NB4 (cell line): ENCODE measurements at regions not wholly inside any gene's neighbourhood (a gene's known extent, or its start where the extent isn't known, plus 50 kb on each side); places are given as distances from the start of the nearest gene placed in this dataset.
"Not testable (repeated sequence)": the region's sequence is repeated elsewhere in the genome, so short reads cannot be mapped to it uniquely, and the experiment has no call there.

Experiments used
- DNase-seq: peaks from one replicate; pipeline ENCODE4 v3.0.0; 2010; ENCODE audit warnings: low read depth
- H3K4me3 ChIP-seq: one replicate; pipeline ENCODE4 v1.5.1; 2011; ENCODE audit warnings: mild to moderate bottlenecking, low read depth, low read length, moderate library complexity
- MYC ChIP-seq: IDR thresholded peaks from 2 replicates; pipeline ENCODE4 v1.6.1; 2011; ENCODE audit warnings: low read depth, low read length
- POLR2A ChIP-seq: IDR thresholded peaks from 2 replicates; pipeline ENCODE4 v1.6.1; 2011; ENCODE audit warnings: mild to moderate bottlenecking; ENCODE audit not compliant: insufficient read length; ENCODE audit errors: extremely low read depth
- TF ChIP-seq, protein P1 (sequence below): IDR thresholded peaks from one replicate; pipeline ENCODE4 v1.5.1; 2012; ENCODE audit warnings: low read depth, low read length
- TF ChIP-seq, protein P2 (sequence below): IDR thresholded peaks from 2 replicates; pipeline ENCODE4 v1.6.1; 2011; ENCODE audit warnings: low read depth, low read length

DNA sequence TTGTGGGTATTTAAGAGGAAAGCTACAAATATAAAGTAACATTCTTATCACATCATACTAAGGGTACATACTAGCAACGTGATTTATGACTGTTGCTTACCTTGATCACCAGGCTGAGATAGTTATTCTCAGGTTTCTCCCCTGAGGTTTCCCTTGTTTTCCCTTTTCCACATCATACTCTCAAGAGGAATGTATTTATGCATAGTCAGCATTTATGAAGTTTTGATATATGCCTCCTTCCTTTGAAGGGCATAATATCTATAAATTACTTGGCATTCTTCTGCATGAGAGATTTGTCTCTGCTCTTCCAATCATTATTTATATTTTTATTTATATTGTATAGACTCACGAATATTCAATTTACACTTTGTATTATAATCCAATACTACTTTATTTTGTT is 726.7 kb upstream of the ADGRB3 start:
- TF ChIP-seq, protein P1, sequence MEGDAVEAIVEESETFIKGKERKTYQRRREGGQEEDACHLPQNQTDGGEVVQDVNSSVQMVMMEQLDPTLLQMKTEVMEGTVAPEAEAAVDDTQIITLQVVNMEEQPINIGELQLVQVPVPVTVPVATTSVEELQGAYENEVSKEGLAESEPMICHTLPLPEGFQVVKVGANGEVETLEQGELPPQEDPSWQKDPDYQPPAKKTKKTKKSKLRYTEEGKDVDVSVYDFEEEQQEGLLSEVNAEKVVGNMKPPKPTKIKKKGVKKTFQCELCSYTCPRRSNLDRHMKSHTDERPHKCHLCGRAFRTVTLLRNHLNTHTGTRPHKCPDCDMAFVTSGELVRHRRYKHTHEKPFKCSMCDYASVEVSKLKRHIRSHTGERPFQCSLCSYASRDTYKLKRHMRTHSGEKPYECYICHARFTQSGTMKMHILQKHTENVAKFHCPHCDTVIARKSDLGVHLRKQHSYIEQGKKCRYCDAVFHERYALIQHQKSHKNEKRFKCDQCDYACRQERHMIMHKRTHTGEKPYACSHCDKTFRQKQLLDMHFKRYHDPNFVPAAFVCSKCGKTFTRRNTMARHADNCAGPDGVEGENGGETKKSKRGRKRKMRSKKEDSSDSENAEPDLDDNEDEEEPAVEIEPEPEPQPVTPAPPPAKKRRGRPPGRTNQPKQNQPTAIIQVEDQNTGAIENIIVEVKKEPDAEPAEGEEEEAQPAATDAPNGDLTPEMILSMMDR: no peak
- TF ChIP-seq MYC: no peak
- no peak for TF ChIP-seq POLR2A
- TF ChIP-seq, protein P2, sequence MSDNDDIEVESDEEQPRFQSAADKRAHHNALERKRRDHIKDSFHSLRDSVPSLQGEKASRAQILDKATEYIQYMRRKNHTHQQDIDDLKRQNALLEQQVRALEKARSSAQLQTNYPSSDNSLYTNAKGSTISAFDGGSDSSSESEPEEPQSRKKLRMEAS: no peak
- no peak overlapping the region for H3K4me3 ChIP-seq
- no peak for DNase-seq

DNA sequence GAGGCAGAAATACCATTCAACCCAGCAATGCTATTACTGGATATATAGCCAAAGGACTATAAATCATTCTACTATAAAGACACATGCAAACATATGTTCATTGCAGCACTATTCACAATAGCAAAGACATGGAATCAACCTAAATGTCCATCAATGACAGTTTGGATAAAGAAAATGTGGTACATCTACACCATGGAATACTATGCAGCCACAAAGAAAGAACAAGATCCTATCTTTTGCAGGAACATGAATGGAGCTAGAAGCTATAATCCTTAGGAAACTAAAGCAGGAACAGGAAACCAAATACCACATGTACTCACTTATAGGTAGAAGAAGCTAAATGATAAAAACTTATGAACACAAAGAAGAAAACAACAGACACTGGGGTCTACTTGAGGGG is 730.3 kb upstream of the ADGRB3 start:
- DNase-seq: not testable (repeated sequence)

DNA sequence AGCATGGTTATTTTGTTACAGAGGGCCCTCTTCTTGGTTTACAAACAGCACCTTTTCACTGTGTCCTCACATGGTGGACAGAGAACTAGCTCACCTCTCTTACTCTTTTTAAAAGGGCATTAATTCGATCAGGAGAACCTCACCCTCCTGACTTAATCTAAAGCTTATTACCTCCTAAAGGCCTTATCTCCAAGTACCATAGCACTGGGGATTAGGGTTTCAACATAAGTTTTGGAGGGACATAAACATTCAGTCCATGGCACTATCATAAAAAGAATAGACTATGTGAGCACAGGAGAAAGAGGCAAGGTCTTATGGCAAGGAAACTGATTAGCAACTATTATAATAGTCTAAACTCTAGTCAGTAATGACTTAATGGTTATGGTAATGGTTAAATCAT is 736.2 kb upstream of the ADGRB3 start:
- TF ChIP-seq, protein P2: no peak
- TF ChIP-seq MYC (no peak), POLR2A (no peak)
- TF ChIP-seq, protein P1: no peak
- no peak overlapping the region for H3K4me3 ChIP-seq
- no peak for DNase-seq

More for the DNA sequence above, 730.3 kb upstream of the ADGRB3 start:
- not testable (repeated sequence) for H3K4me3 ChIP-seq

DNA sequence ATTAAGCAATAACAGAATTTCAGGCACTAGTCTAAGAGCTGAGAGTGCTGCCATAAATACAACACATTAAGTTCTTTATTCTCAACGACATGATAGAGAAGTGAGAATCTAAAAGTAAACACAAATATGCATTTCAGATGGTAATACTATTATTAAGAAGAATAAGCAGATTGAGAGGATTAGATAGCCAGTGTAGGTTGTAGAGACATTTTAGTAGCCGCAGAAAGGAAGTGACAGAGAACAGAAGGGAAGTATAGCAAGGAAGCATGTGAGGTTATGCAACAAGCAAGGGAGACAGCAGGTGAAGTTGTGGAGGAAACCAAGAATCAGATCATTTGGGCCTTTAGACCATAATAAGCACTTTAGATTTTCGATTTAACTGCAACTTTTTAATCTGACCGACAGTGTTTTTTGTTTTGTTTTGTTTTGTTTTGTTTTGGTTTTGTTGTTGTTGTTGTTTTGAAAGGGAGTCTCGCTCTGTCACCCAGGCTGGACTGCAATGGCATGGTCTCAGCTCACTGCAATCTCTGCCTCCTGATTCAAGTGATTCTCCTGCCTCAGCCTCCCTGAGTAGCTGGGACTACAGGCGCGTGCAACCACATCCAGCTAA is 737.0 kb upstream of the ADGRB3 start:
- H3K4me3 ChIP-seq: no peak overlapping the region
- TF ChIP-seq, protein P2: no peak
- TF ChIP-seq, protein P1: no peak
- no peak for TF ChIP-seq POLR2A
- DNase-seq: peak; percentile 7

DNA sequence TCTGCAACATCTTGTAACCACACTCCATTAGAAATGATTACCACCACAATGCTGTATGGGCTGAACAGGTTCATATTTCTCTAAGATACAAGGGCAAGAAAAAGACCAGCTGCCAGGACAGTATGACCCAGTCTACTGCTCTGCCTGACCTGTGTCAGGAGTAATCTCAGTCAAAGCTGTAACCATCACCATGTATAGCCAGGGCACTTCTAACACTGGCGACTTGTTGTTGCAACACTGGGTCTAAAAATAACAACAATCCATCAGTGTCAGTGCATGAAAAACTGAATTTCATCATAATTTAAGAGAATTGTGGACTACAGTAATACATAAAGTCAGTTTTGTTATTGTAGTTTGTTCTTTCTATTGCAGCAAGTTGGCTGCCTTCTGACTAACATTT is 738.6 kb upstream of the ADGRB3 start:
- DNase-seq: peak; percentile 43
- TF ChIP-seq POLR2A (no peak), MYC (no peak)
- TF ChIP-seq, protein P1: no peak
- TF ChIP-seq, protein P2: no peak
- no peak overlapping the region for H3K4me3 ChIP-seq

DNA sequence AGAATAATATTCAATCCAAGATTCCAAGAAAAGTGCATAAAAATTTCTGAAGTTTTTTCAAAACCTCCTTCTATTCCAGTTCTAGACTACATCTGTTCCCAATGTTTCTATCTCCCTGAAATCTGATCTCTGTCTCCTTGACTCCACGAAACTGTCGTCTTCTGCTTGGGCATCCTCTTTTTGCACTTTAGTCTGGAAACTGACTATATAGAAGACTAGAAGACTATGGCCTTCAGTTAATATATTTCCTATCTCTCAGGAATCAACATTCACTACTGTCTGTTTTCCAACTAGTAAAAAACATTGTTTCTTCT is 745.4 kb upstream of the ADGRB3 start:
- TF ChIP-seq POLR2A: no peak
- TF ChIP-seq, protein P2: no peak
- TF ChIP-seq MYC: no peak
- TF ChIP-seq, protein P1: no peak
- no peak for DNase-seq

More for the DNA sequence above, 745.4 kb upstream of the ADGRB3 start:
- no peak overlapping the region for H3K4me3 ChIP-seq
